Transverse colon (tissue), 4 donors: ENCODE measurements at regions not wholly inside any gene's neighbourhood (a gene's known extent, or its start where the extent isn't known, plus 50 kb on each side); places are given as distances from the start of the nearest gene placed in this dataset.
"Not testable (repeated sequence)": the region's sequence is repeated elsewhere in the genome, so short reads cannot be mapped to it uniquely, and the experiment has no call there.

Experiments
- DNase-seq: peaks from one replicate; pipeline ENCODE4 v3.0.0-alpha.2; 2019
- H3K27ac ChIP-seq, 4 donors: fragments of 200-600 bp; sonication (generic); 2 replicates each; pipeline ENCODE4 v1.5.1; 2016 to 2018; ENCODE audit warnings: inconsistent platforms in 4 of 4
- H3K27me3 ChIP-seq: fragments of 200-600 bp; sonication (generic); 2 replicates; pipeline ENCODE4 v1.5.1; 2017; ENCODE audit warnings: inconsistent platforms
- H3K36me3 ChIP-seq, 4 donors: fragments of 200-600 bp; sonication (generic); 2 replicates each; pipeline ENCODE4 v1.5.1; 2017 to 2019; ENCODE audit warnings: inconsistent platforms in 4 of 4
- H3K4me1 ChIP-seq, 4 donors: fragments of 200-600 bp; sonication (generic); 2 replicates each; pipeline ENCODE4 v1.5.1; 2017 to 2020; ENCODE audit warnings: inconsistent platforms in 4 of 4
- H3K4me3 ChIP-seq, 4 donors: fragments of 200-600 bp; sonication (generic); 1 replicate in 1 of 4; 2 replicates in 3 of 4; pipeline versions ENCODE4 v1.5.1 to v1.6.1; 2017 to 2019; ENCODE audit warnings: inconsistent platforms in 4 of 4
- H3K9me3 ChIP-seq, 2 donors: fragments of 200-600 bp; sonication (generic); 2 replicates each; pipeline ENCODE4 v1.5.1; 2017 to 2019; ENCODE audit warnings: inconsistent platforms in 2 of 2
- EP300 ChIP-seq: sonication (generic); formaldehyde crosslinking; IDR thresholded peaks from one replicate; pipeline ENCODE4 v1.6.1; 2017; ENCODE audit warnings: antibody characterized with exemption, low read depth
- POLR2A ChIP-seq: fragments of 450-650 bp; IDR thresholded peaks from one replicate; pipeline ENCODE4 v1.6.1; 2016; ENCODE audit warnings: antibody characterized with exemption, mild to moderate bottlenecking, moderate library complexity
- POLR2AphosphoS5 ChIP-seq, 3 donors: sonication (generic); formaldehyde crosslinking; IDR thresholded peaks; one replicate each; pipeline ENCODE4 v1.6.1; 2016; ENCODE audit warnings: antibody characterized with exemption in 3 of 3
- WGBS, 2 donors: methylation state at CpG; one replicate each; pipeline ENCODE4 v1.1.5; 2018; ENCODE audit warnings: low coverage in 1 of 2; 5-methylcytosine and 5-hydroxymethylcytosine counted together
- in situ Hi-C, 4 donors: fragments of 200-750 bp; cut with MboI; loops; one replicate each; pipeline versions ENCODE4 v1.15.0 to v1.15.1; 2017; ENCODE audit warnings: low sequenced_read_pairs in 3 of 4, low pct_ligation_motif_present in 1 of 4, low pct_unique_long_range_greater_than_20kb in 1 of 4
- intact Hi-C: fragments of 100-400 bp; cut with DNase I; formaldehyde crosslinking; loops from one replicate; pipeline ENCODE4 v1.15.1; 2023; ENCODE audit warnings: low total_unique reads
- TF ChIP-seq, protein P1 (sequence below), 5 experiments: fragments of 200-600 bp in 3 of 5; fragments of 450-650 bp in 2 of 5; sonication (generic) in 3 of 5; IDR thresholded peaks; 1 replicate in 2 of 5; 2 replicates in 3 of 5; pipeline ENCODE4 v1.5.1; 2016 to 2017; ENCODE audit warnings: antibody characterized with exemption in 5 of 5, inconsistent platforms in 3 of 5, mild to moderate bottlenecking in 2 of 5, moderate library complexity in 1 of 5

GRCh38 chr12:114608509-114608908 is 75.5 kb downstream of the TBX3 start:
- Histone ChIP-seq H3K36me3 (no peaks in the 10 kb centered on the region), H3K4me3 (no peak overlapping the region), H3K27ac (no peak overlapping the region), H3K27me3 (no peaks in the 10 kb centered on the region), H3K9me3 (no peaks in the 10 kb centered on the region), H3K4me1 (peaks cover 0 to 9% (median 2%) of the 10 kb centered on the region in 4 donors)
- WGBS, 2 donors = 72 to 80% methylated on average over 3 of the region's 3 CpGs
- no peak for TF ChIP-seq POLR2AphosphoS5 (IDR thresholded peaks at IDR 0.05)
- TF ChIP-seq EP300 = no peak
- no peak for TF ChIP-seq POLR2A
- TF ChIP-seq, protein P1, sequence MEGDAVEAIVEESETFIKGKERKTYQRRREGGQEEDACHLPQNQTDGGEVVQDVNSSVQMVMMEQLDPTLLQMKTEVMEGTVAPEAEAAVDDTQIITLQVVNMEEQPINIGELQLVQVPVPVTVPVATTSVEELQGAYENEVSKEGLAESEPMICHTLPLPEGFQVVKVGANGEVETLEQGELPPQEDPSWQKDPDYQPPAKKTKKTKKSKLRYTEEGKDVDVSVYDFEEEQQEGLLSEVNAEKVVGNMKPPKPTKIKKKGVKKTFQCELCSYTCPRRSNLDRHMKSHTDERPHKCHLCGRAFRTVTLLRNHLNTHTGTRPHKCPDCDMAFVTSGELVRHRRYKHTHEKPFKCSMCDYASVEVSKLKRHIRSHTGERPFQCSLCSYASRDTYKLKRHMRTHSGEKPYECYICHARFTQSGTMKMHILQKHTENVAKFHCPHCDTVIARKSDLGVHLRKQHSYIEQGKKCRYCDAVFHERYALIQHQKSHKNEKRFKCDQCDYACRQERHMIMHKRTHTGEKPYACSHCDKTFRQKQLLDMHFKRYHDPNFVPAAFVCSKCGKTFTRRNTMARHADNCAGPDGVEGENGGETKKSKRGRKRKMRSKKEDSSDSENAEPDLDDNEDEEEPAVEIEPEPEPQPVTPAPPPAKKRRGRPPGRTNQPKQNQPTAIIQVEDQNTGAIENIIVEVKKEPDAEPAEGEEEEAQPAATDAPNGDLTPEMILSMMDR (IDR thresholded peaks at IDR 0.05) = no peak
- intact Hi-C loops = no loop called here
- DNase-seq = no peak
- in situ Hi-C loops = no loop called here

GRCh38 chr12:114605918-114606317 is 78.1 kb downstream of the TBX3 start:
- no peak for DNase-seq
- intact Hi-C loops = no loop called here
- H3K36me3 ChIP-seq = no peaks in the 10 kb centered on the region
- 94% methylated on average over 3 of the region's 3 CpGs; no CpG with 5 or more reads in 1 of the 2 donors for WGBS, 2 donors
- no peak overlapping the region for H3K4me3 ChIP-seq
- no peaks in the 10 kb centered on the region for H3K9me3 ChIP-seq
- no peaks in the 10 kb centered on the region for H3K27me3 ChIP-seq
- no peaks in the 10 kb centered on the region for H3K4me1 ChIP-seq
- no peak for TF ChIP-seq EP300
- TF ChIP-seq, protein P1 (IDR thresholded peaks at IDR 0.05) = no peak
- no peak for TF ChIP-seq POLR2A
- no peak for TF ChIP-seq POLR2AphosphoS5 (IDR thresholded peaks at IDR 0.05)
- in situ Hi-C loops = no loop called here
- no peak overlapping the region for H3K27ac ChIP-seq

DNA sequence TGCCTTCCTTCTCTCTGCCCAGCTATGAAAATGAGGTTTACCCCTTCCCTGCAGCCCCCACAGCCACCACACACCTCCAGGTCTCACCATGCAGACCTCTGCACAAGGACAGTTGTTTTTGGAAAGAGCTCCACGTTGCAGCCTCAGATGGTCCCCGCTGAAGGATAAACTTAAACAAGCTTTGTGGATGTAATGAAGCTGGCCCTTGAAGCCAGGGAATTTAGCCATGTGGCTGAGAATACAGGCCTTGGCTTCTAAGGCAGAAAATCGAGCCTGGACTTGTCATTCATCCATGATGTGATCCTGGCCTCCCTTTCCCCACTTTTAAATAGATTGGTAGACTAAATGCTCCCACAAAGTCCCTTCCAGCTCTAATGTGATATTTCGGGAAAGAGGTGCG is 79.4 kb downstream of the TBX3 start:
- no peaks in the 10 kb centered on the region for H3K4me1 ChIP-seq
- H3K27ac ChIP-seq = no peak overlapping the region
- H3K27me3 ChIP-seq = no peaks in the 10 kb centered on the region
- 51 to 71% methylated on average over 2 to 5 of the region's 5 CpGs for whole genome bisulfite sequencing, 2 donors
- no peak for DNase-seq
- intact Hi-C loops = no loop called here
- in situ Hi-C loops = no loop called here
- H3K9me3 ChIP-seq = no peaks in the 10 kb centered on the region
- no peak overlapping the region for H3K4me3 ChIP-seq
- TF ChIP-seq, protein P1 (IDR thresholded peaks at IDR 0.05) = no peak
- TF ChIP-seq EP300 (no peak), POLR2AphosphoS5 (IDR thresholded peaks at IDR 0.05) (no peak), POLR2A (no peak)
- no peaks in the 10 kb centered on the region for H3K36me3 ChIP-seq

- H3K27ac ChIP-seq, H3K9me3 ChIP-seq, DNase-seq, intact Hi-C loops, H3K4me1 ChIP-seq, in situ Hi-C loops, H3K27me3 ChIP-seq, H3K4me3 ChIP-seq, H3K36me3 ChIP-seq: not testable (repeated sequence)
- WGBS, 2 donors = 86 to 91% methylated on average over 1 to 2 of the region's 2 CpGs
Observed at GRCh38 chr12:114600584-114600983, 83.4 kb downstream of the TBX3 start.

DNA sequence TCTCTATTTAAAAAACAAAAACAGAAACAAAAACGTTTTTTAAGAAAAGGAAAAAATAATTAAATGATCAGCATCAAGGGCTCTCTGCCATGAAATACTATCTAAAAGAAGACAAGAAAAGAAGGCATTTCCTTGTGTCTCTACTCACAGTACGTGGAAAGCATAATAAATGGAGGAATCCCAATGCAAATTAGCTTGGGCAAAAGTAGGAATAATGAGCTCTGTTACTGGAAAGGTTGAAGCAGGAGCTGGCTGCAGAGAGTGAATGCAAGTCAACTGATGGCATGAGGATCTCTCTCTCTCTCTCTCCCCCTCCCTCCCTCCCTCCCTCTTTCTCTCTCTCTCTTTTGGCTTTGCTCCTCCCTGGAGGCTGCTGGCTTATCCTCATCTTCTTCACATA is 85.9 kb downstream of the TBX3 start:
- no peaks in the 10 kb centered on the region for H3K36me3 ChIP-seq
- TF ChIP-seq POLR2A = no peak
- TF ChIP-seq POLR2AphosphoS5 (IDR thresholded peaks at IDR 0.05) = no peak
- TF ChIP-seq, protein P1 (IDR thresholded peaks at IDR 0.05) = no peak
- no peak for TF ChIP-seq EP300
- no peaks in the 10 kb centered on the region for H3K9me3 ChIP-seq
- in situ Hi-C loops (no loop called here), intact Hi-C loops (no loop called here)
- no peaks in the 10 kb centered on the region for H3K4me1 ChIP-seq
- WGBS, 2 donors = 0 to 8% methylated on average over 2 of the region's 2 CpGs
- no peak for DNase-seq
- H3K27ac ChIP-seq = no peak overlapping the region
- H3K27me3 ChIP-seq = no peaks in the 10 kb centered on the region
- no peak overlapping the region for H3K4me3 ChIP-seq
